HG03135 (cell line): ENCODE measurements at regions not wholly inside any gene's neighbourhood (a gene's known extent, or its start where the extent isn't known, plus 50 kb on each side); places are given as distances from the start of the nearest gene placed in this dataset.
A peak's percentile ranks its signal among the peaks of the same experiment; 100 is the strongest.

Experiments
- ATAC-seq: cut with Tn5 transposase; IDR thresholded peaks from one replicate; pipeline ENCODE4 v1.9.1; 2021; ENCODE audit warnings: mild to moderate bottlenecking, moderate library complexity; ENCODE audit not compliant: unreplicated experiment

GRCh38 chr13:39965309-39965708 is 309.8 kb downstream of the COG6 start:
- no peak for ATAC-seq

GRCh38 chr13:39967199-39967959 is 311.9 kb downstream of the COG6 start:
- ATAC-seq, result no peak

- no peak for ATAC-seq
Measured at GRCh38 chr13:39968646-39969475, 313.4 kb downstream of the COG6 start.

- no peak for ATAC-seq
Measured at GRCh38 chr13:39970177-39970846, 314.9 kb downstream of the COG6 start.

- no peak for ATAC-seq
Measured at GRCh38 chr13:39971526-39971925, 316.1 kb downstream of the COG6 start.

GRCh38 chr13:39976481-39976880 is 321.0 kb downstream of the COG6 start:
- no peak for ATAC-seq

GRCh38 chr13:39981056-39981455 is 325.6 kb downstream of the COG6 start:
- ATAC-seq, result no peak

- no peak for ATAC-seq
Measured at GRCh38 chr13:39982745-39983144, 327.3 kb downstream of the COG6 start.

GRCh38 chr13:39985071-39985470 is 329.6 kb downstream of the COG6 start:
- ATAC-seq, result no peak

- no peak for ATAC-seq
Measured at GRCh38 chr13:39988351-39988750, 332.9 kb downstream of the COG6 start.

GRCh38 chr13:39998166-39998565 is 342.7 kb downstream of the COG6 start:
- ATAC-seq, result no peak

GRCh38 chr13:40002016-40002415 is 346.6 kb downstream of the COG6 start:
- no peak for ATAC-seq

- no peak for ATAC-seq
Measured at GRCh38 chr13:40013554-40013953, 358.1 kb downstream of the COG6 start.

GRCh38 chr13:40016953-40017660 is 361.6 kb downstream of the COG6 start:
- no peak for ATAC-seq

GRCh38 chr13:40017662-40018262 is 362.3 kb downstream of the COG6 start:
- ATAC-seq, result no peak

- no peak for ATAC-seq
Measured at GRCh38 chr13:40023595-40024203, 368.2 kb downstream of the COG6 start.

GRCh38 chr13:40024204-40024966 is 368.9 kb downstream of the COG6 start:
- no peak for ATAC-seq

GRCh38 chr13:40024967-40025714 is 369.7 kb downstream of the COG6 start:
- no peak for ATAC-seq

- peak; percentile 97 for ATAC-seq
Measured at GRCh38 chr13:40026174-40026585, 370.7 kb downstream of the COG6 start.
